Embryonic facial prominence (tissue), 1 donor: ENCODE measurements at regions not wholly inside any gene's neighbourhood (a gene's known extent, or its start where the extent isn't known, plus 50 kb on each side); places are given as distances from the start of the nearest gene placed in this dataset.

ENCODE experiments used
- DNase-seq: peaks from one replicate; pipeline ENCODE4 v3.0.0-alpha.2; 2016; ENCODE audit errors: extremely low spot score

GRCh38 chr1:243944429-243945160 lies 94.6 kb upstream of the AKT3 start:
- no peak for DNase-seq

GRCh38 chr1:243943671-243944428 lies 93.8 kb upstream of the AKT3 start:
- DNase-seq, result no peak

GRCh38 chr1:243942196-243943150 lies 92.4 kb upstream of the AKT3 start:
- no peak for DNase-seq

GRCh38 chr1:243940451-243940850 lies 90.4 kb upstream of the AKT3 start:
- DNase-seq, result no peak

GRCh38 chr1:243939167-243939848 lies 89.3 kb upstream of the AKT3 start:
- DNase-seq, result no peak

- DNase-seq, result no peak
These were observed 88.2 kb upstream of the AKT3 start for GRCh38 chr1:243938208-243938607.

GRCh38 chr1:243933495-243933894 lies 83.5 kb upstream of the AKT3 start:
- no peak for DNase-seq

- no peak for DNase-seq
These were observed 81.9 kb upstream of the AKT3 start for GRCh38 chr1:243931957-243932356.

- no peak for DNase-seq
These were observed 81.0 kb upstream of the AKT3 start for GRCh38 chr1:243930822-243931671.

GRCh38 chr1:243927381-243927780 lies 77.3 kb upstream of the AKT3 start:
- DNase-seq, result no peak

- no peak for DNase-seq
These were observed 76.8 kb upstream of the AKT3 start for GRCh38 chr1:243926803-243927245.

GRCh38 chr1:243926299-243926698 lies 76.3 kb upstream of the AKT3 start:
- no peak for DNase-seq

- no peak for DNase-seq
These were observed 74.7 kb upstream of the AKT3 start for GRCh38 chr1:243924588-243925349.

- no peak for DNase-seq
These were observed 74.1 kb upstream of the AKT3 start for GRCh38 chr1:243924188-243924587.

- no peak for DNase-seq
These were observed 73.5 kb upstream of the AKT3 start for GRCh38 chr1:243923292-243924171.

- DNase-seq, result no peak
These were observed 71.1 kb upstream of the AKT3 start for GRCh38 chr1:243921111-243921510.

GRCh38 chr1:243917863-243918565 lies 68.0 kb upstream of the AKT3 start:
- DNase-seq, result no peak
